GM12878 (cell line): ENCODE measurements at regions not wholly inside any gene's neighbourhood (a gene's known extent, or its start where the extent isn't known, plus 50 kb on each side); places are given as distances from the start of the nearest gene placed in this dataset.

Experiments
- ATAC-seq: fragments of 200-7000 bp; cut with Tn5 transposase; 3 replicates; pipeline ENCODE4 v1.9.1; 2020; ENCODE audit warnings: mild to moderate bottlenecking, moderate library complexity
- BruUV-seq: library from RNA; stranded (reverse); fragments of 400-500 nt; replicated peaks from 2 replicates; lab custom pipeline; 2021; lab: Mats Ljungman, UMichigan
- CTCF ChIA-PET: fragments of 300-600 bp; sonication (Branson Sonifier 250); formaldehyde crosslinking; extraction: SDS; loops from one replicate; lab custom pipeline; 2021; ENCODE audit warnings: inconsistent platforms; lab: Yijun Ruan, JAX
- POLR2A ChIA-PET: fragments of 350-600 bp; formaldehyde crosslinking; extraction: SDS; loops from one replicate; lab custom pipeline; 2021; ENCODE audit warnings: inconsistent platforms; lab: Charles Lee
- RAD21 ChIA-PET: fragments of 300-600 bp; sonication (Branson Sonifier 250); formaldehyde crosslinking; loops from one replicate; lab custom pipeline; 2023; ENCODE audit warnings: antibody characterized with exemption; ENCODE audit not compliant: unreplicated experiment; lab: Charles Lee
- SMC1A ChIA-PET: fragments of 300-600 bp; sonication (Branson Sonifier 250); formaldehyde crosslinking; loops from one replicate; lab custom pipeline; 2023; ENCODE audit not compliant: unreplicated experiment, uncharacterized antibody; lab: Charles Lee
- DNase-seq: peaks from one replicate; pipeline ENCODE4 v3.0.0-alpha.2; 2011; ENCODE audit warnings: low read depth, low spot score
- FAIRE-seq: peaks from 3 replicates; lab custom pipeline; 2011; peaks lifted over from hg19 to GRCh38; lab: Jason Lieb, UNC
- H2AFZ ChIP-seq: 2 replicates; pipeline ENCODE4 v1.6.0; 2011; ENCODE audit warnings: low read depth, low read length, control low read depth; ENCODE audit not compliant: control insufficient read depth
- H3K27ac ChIP-seq: 2 replicates; pipeline ENCODE4 v1.5.1; 2011; ENCODE audit warnings: control low read depth; ENCODE audit not compliant: control insufficient read depth, insufficient read depth
- H3K27me3 ChIP-seq, 2 experiments: replicated peaks in 1 of 2; 2 replicates each; pipeline versions ENCODE4 v1.6.0 to v1.6.1; 2011; ENCODE audit warnings: low read length in 1 of 2; ENCODE audit not compliant: control insufficient read depth in 2 of 2, insufficient read depth in 2 of 2
- H3K36me3 ChIP-seq, 2 experiments: 2 replicates each; pipeline ENCODE4 v1.5.1; 2011; ENCODE audit warnings: low read length in 1 of 2; ENCODE audit not compliant: control insufficient read depth in 2 of 2, insufficient read depth in 2 of 2
- H3K4me1 ChIP-seq: 2 replicates; pipeline ENCODE4 v1.6.1; 2011; ENCODE audit warnings: mild to moderate bottlenecking, low read length, moderate library complexity, mixed read lengths; ENCODE audit not compliant: control insufficient read depth, insufficient read depth
- H3K4me2 ChIP-seq: 2 replicates; pipeline ENCODE4 v1.6.0; 2011; ENCODE audit warnings: control low read depth; ENCODE audit not compliant: control insufficient read depth, insufficient read depth
- H3K4me3 ChIP-seq: fragments of 200-600 bp; sonication (generic); 2 replicates; pipeline ENCODE4 v1.5.1; 2016
- H3K79me2 ChIP-seq: 2 replicates; pipeline ENCODE4 v1.6.0; 2011; ENCODE audit warnings: low read length; ENCODE audit not compliant: control insufficient read depth, insufficient read depth
- H3K9ac ChIP-seq: 2 replicates; pipeline ENCODE4 v1.8.0; 2011; ENCODE audit warnings: low read length, control low read depth, mixed read lengths; ENCODE audit not compliant: control insufficient read depth, insufficient read depth
- H3K9me3 ChIP-seq: replicated peaks from 3 replicates; pipeline ENCODE4 v1.5.1; 2011; ENCODE audit warnings: mild to moderate bottlenecking, low read length; ENCODE audit not compliant: control insufficient read depth, insufficient read depth
- H4K20me1 ChIP-seq: 2 replicates; pipeline ENCODE4 v1.6.0; 2011; ENCODE audit not compliant: control insufficient read depth, insufficient read depth
- ATF3 ChIP-seq: IDR thresholded peaks from 2 replicates; pipeline ENCODE4 v1.6.1; 2011; ENCODE audit warnings: low read depth, mild to moderate bottlenecking, low read length, moderate library complexity, borderline replicate concordance; ENCODE audit errors: extremely low read depth
- CBFB ChIP-seq: IDR thresholded peaks from 2 replicates; pipeline ENCODE4 v1.6.1; 2016; ENCODE audit warnings: antibody characterized with exemption, low read depth
- EGR1 ChIP-seq, 2 experiments: IDR thresholded peaks; 1 replicate in 1 of 2; 2 replicates in 1 of 2; pipeline ENCODE4 v1.6.1; 2011 to 2012; ENCODE audit warnings: low read depth in 2 of 2, low read length in 2 of 2, borderline replicate concordance in 1 of 2, mild to moderate bottlenecking in 1 of 2, moderate library complexity in 1 of 2
- FOXM1 ChIP-seq: IDR thresholded peaks from 2 replicates; pipeline ENCODE4 v1.6.1; 2012; ENCODE audit warnings: low read depth, mild to moderate bottlenecking, inconsistent platforms, low read length, moderate library complexity
- HDAC2 ChIP-seq: fragments of 200-600 bp; sonication (generic); IDR thresholded peaks from 2 replicates; pipeline ENCODE4 v1.6.1; 2017
- JUNB ChIP-seq: IDR thresholded peaks from 2 replicates; pipeline ENCODE4 v1.6.1; 2016; ENCODE audit warnings: antibody characterized with exemption, mild to moderate bottlenecking
- MYC ChIP-seq: IDR thresholded peaks from 2 replicates; pipeline ENCODE4 v1.6.1; 2011; ENCODE audit warnings: mild to moderate bottlenecking, low read length, moderate library complexity, inconsistent platforms; ENCODE audit not compliant: insufficient read depth, insufficient replicate concordance, insufficient read length, severe bottlenecking
- PAX8 ChIP-seq: fragments of 450-650 bp; IDR thresholded peaks from 2 replicates; pipeline ENCODE4 v1.6.1; 2017; ENCODE audit warnings: mild to moderate bottlenecking, moderate library complexity
- SRF ChIP-seq, 2 experiments: IDR thresholded peaks; 2 replicates each; pipeline ENCODE4 v1.6.1; 2011; ENCODE audit warnings: low read depth in 2 of 2, low read length in 2 of 2, mild to moderate bottlenecking in 1 of 2, moderate library complexity in 1 of 2
- STAT3 ChIP-seq: IDR thresholded peaks from 2 replicates; pipeline ENCODE4 v1.6.1; 2011; ENCODE audit warnings: low read depth, low read length, improper control_type of control experiment
- TCF7 ChIP-seq: IDR thresholded peaks from 2 replicates; pipeline ENCODE4 v1.6.1; 2014; ENCODE audit warnings: antibody characterized with exemption, borderline replicate concordance
- USF1 ChIP-seq: IDR thresholded peaks from 2 replicates; pipeline ENCODE4 v1.6.1; 2011; ENCODE audit warnings: borderline replicate concordance, low read depth, mild to moderate bottlenecking, moderate library complexity, mixed read lengths, low read length; ENCODE audit not compliant: insufficient read depth; ENCODE audit errors: extremely low read length
- ZZZ3 ChIP-seq: IDR thresholded peaks from 2 replicates; pipeline ENCODE4 v1.6.1; 2011; ENCODE audit warnings: low read depth; ENCODE audit not compliant: control insufficient read depth, insufficient read length
- WGBS: methylation state at CpG from one replicate; pipeline ENCODE4 v1.1.6; 2016; ENCODE audit warnings: low lambda C conversion rate; ENCODE audit not compliant: insufficient replicate concordance, insufficient coverage; ENCODE audit errors: missing lambda C conversion rate; 5-methylcytosine and 5-hydroxymethylcytosine counted together
- in situ Hi-C: fragments of 300-500 bp; cut with MboI; formaldehyde crosslinking; loops from 9 replicates; pipeline ENCODE4 v1.14.3; 2018; ENCODE audit warnings: mixed read lengths
- intact Hi-C: fragments of 100-400 bp; cut with micrococcal nuclease; formaldehyde crosslinking; loops from one replicate; pipeline ENCODE4 v1.14.2; 2022; ENCODE audit not compliant: unreplicated experiment
- TF ChIP-seq, protein P1 (sequence below): IDR thresholded peaks from 2 replicates; pipeline ENCODE4 v1.6.1; 2012; ENCODE audit warnings: low read depth, low read length, improper control_type of control experiment

- H3K4me2 ChIP-seq, result no peak overlapping the region
- no TSS peak for BruUV-seq
Observed at GRCh38 chr6:120248451-120248850, 898.9 kb upstream of the MAN1A1 start.

More at GRCh38 chr6:120248451-120248850, 898.9 kb upstream of the MAN1A1 start:
- no peaks in the 10 kb centered on the region for H4K20me1 ChIP-seq
- no peaks in the 10 kb centered on the region for H3K4me1 ChIP-seq
- CTCF ChIA-PET, result no interaction called here
- WGBS, result 55% methylated on average over 3 of the region's 3 CpGs
- H3K36me3 ChIP-seq, result no peaks in the 10 kb centered on the region
- DNase-seq (no peak), ATAC-seq (no peak), FAIRE-seq (no peak)
- H2AFZ ChIP-seq, result no peak overlapping the region
- H3K79me2 ChIP-seq, result no peaks in the 10 kb centered on the region
- SMC1A ChIA-PET, result no interaction called here
- RAD21 ChIA-PET, result no interaction called here
- in situ Hi-C loops, result no loop called here
- H3K9ac ChIP-seq, result no peak overlapping the region
- no peak overlapping the region for H3K4me3 ChIP-seq
- intact Hi-C loops, result no loop called here
- no peaks in the 10 kb centered on the region for H3K9me3 ChIP-seq
- no peak for TF ChIP-seq STAT3
- TF ChIP-seq HDAC2, result no peak
- TF ChIP-seq MYC, result no peak
- no peak for TF ChIP-seq SRF (IDR thresholded peaks at IDR 0.05; ENCODE audit: low read depth in 2 of 2, low read length in 2 of 2)
- no peak for TF ChIP-seq CBFB
- TF ChIP-seq FOXM1, result no peak
- TF ChIP-seq PAX8, result no peak
- no peak for TF ChIP-seq ATF3
- TF ChIP-seq TCF7, result no peak
- no peak for TF ChIP-seq EGR1 (IDR thresholded peaks at IDR 0.05; ENCODE audit: borderline replicate concordance in 1 of 2, low read depth in 2 of 2, low read length in 2 of 2)
- TF ChIP-seq ZZZ3, result no peak
- no peak for TF ChIP-seq USF1
- no peak for TF ChIP-seq JUNB
- TF ChIP-seq, protein P1, sequence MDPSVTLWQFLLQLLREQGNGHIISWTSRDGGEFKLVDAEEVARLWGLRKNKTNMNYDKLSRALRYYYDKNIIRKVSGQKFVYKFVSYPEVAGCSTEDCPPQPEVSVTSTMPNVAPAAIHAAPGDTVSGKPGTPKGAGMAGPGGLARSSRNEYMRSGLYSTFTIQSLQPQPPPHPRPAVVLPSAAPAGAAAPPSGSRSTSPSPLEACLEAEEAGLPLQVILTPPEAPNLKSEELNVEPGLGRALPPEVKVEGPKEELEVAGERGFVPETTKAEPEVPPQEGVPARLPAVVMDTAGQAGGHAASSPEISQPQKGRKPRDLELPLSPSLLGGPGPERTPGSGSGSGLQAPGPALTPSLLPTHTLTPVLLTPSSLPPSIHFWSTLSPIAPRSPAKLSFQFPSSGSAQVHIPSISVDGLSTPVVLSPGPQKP, result no peak
- TF ChIP-seq, all 136 proteins: peak for 0
- Histone ChIP-seq H3K27me3 (no peaks in the 10 kb centered on the region), H3K27ac (no peak overlapping the region)
- POLR2A ChIA-PET, result no interaction called here
